H1 (cell line): ENCODE measurements at regions not wholly inside any gene's neighbourhood (a gene's known extent, or its start where the extent isn't known, plus 50 kb on each side); places are given as distances from the start of the nearest gene placed in this dataset.

Experiments
- TF ChIP-seq, protein P1 (sequence below): IDR thresholded peaks from 2 replicates; pipeline ENCODE4 v1.6.1; 2012; ENCODE audit warnings: inconsistent platforms

DNA sequence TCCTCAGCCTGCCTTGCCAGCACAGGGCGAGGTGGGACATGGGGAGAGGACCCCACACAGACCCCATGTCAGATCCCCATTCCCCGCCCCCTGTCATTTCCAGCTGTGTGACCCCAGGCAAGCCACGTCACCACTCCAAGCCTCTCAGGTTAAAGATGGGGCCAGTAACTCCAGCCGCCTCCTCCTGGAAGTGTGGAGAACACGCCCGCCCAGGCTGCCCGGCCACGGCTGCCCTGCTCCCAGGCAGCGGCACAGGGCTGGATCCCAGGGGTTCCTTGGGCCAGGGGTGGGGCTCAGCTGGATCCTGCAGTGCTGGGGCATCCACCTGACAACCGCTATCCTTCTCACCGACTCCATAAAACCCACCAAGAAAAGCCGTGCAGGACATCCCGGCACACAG lies 86.1 kb downstream of the PDGFA start (continued):
- TF ChIP-seq, protein P1, sequence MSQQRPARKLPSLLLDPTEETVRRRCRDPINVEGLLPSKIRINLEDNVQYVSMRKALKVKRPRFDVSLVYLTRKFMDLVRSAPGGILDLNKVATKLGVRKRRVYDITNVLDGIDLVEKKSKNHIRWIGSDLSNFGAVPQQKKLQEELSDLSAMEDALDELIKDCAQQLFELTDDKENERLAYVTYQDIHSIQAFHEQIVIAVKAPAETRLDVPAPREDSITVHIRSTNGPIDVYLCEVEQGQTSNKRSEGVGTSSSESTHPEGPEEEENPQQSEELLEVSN, result no peak
